SK-N-SH (cell line): ENCODE measurements at regions not wholly inside any gene's neighbourhood (a gene's known extent, or its start where the extent isn't known, plus 50 kb on each side); places are given as distances from the start of the nearest gene placed in this dataset.

Source experiments
- CTCF ChIA-PET: fragments of 300-600, 350-600 bp; formaldehyde crosslinking; extraction: SDS; loops from one replicate; lab custom pipeline; 2021; lab: Yijun Ruan, JAX
- POLR2A ChIA-PET: fragments of 350-600 bp; sonication (Branson Sonifier 250); formaldehyde crosslinking; extraction: SDS; loops from one replicate; lab custom pipeline; 2020; ENCODE audit warnings: antibody characterized with exemption, inconsistent platforms; lab: Yijun Ruan, JAX
- DNase-seq: peaks from one replicate; pipeline ENCODE4 v3.0.0; 2012
- H2AFZ ChIP-seq: fragments of 200-600 bp; sonication (generic); 2 replicates; pipeline ENCODE4 v1.8.1; 2016; ENCODE audit warnings: antibody characterized with exemption, mild to moderate bottlenecking, low read depth
- H3F3A ChIP-seq: fragments of 200-600 bp; sonication (generic); replicated peaks from 2 replicates; pipeline ENCODE3; 2016; ENCODE audit warnings: antibody characterized with exemption, mild to moderate bottlenecking; ENCODE audit not compliant: insufficient read depth
- H3K27ac ChIP-seq, 2 experiments: fragments of 200-500 bp in 1 of 2; fragments of 200-600 bp in 1 of 2; sonication (Bioruptor generic) in 1 of 2; sonication (generic), shearing (Covaris generic) in 1 of 2; 2 replicates each; pipeline versions ENCODE4 v1.5.1 to v1.6.1; 2014 to 2016; ENCODE audit warnings: low read depth in 2 of 2, inconsistent platforms in 1 of 2, low read length in 1 of 2, mild to moderate bottlenecking in 1 of 2, mixed read lengths in 1 of 2
- H3K27me3 ChIP-seq: fragments of 200-600 bp; sonication (generic), shearing (Covaris generic); 2 replicates; pipeline ENCODE4 v1.6.1; 2016; ENCODE audit warnings: mixed run types; ENCODE audit not compliant: insufficient read depth
- H3K36me3 ChIP-seq, 2 experiments: fragments of 200-500 bp in 1 of 2; fragments of 200-600 bp in 1 of 2; sonication (Bioruptor generic) in 1 of 2; sonication (generic) in 1 of 2; replicated peaks in 1 of 2; 2 replicates each; pipeline versions ENCODE3 to v1.5.1; 2014 to 2016; ENCODE audit warnings: low read length in 1 of 2, mild to moderate bottlenecking in 1 of 2; ENCODE audit not compliant: insufficient read depth in 2 of 2, control insufficient read depth in 1 of 2
- H3K4me1 ChIP-seq, 2 experiments: fragments of 200-500 bp in 1 of 2; fragments of 200-600 bp in 1 of 2; sonication (Bioruptor generic) in 1 of 2; sonication (generic), shearing (Covaris generic) in 1 of 2; 2 replicates each; pipeline versions ENCODE4 v1.5.1 to v1.6.1; 2014 to 2016; ENCODE audit warnings: low read depth in 1 of 2, low read length in 1 of 2, mixed run types in 1 of 2; ENCODE audit not compliant: insufficient read depth in 2 of 2, control insufficient read depth in 1 of 2
- H3K4me2 ChIP-seq: fragments of 200-600 bp; sonication (generic), shearing (Covaris generic); 2 replicates; pipeline ENCODE4 v1.6.1; 2017; ENCODE audit warnings: mixed run types
- H3K4me3 ChIP-seq, 2 experiments: fragments of 200-500 bp in 1 of 2; fragments of 200-600 bp in 1 of 2; sonication (Bioruptor generic) in 1 of 2; sonication (generic), shearing (Covaris generic) in 1 of 2; 2 replicates each; pipeline versions ENCODE4 v1.5.1 to v1.8.1; 2014 to 2016; ENCODE audit warnings: low read depth in 2 of 2, inconsistent platforms in 1 of 2, low read length in 1 of 2, mild to moderate bottlenecking in 1 of 2, mixed read lengths in 1 of 2, moderate library complexity in 1 of 2
- H3K79me2 ChIP-seq: fragments of 200-600 bp; sonication (generic); 2 replicates; pipeline ENCODE4 v1.8.1; 2017; ENCODE audit warnings: mild to moderate bottlenecking; ENCODE audit not compliant: insufficient read depth
- H3K9ac ChIP-seq: fragments of 200-600 bp; sonication (generic); 2 replicates; pipeline ENCODE4 v1.6.1; 2017; ENCODE audit warnings: mixed run types
- H3K9me2 ChIP-seq: fragments of 200-600 bp; sonication (generic); 2 replicates; pipeline ENCODE4 v1.6.1; 2017; ENCODE audit warnings: mixed run types
- H3K9me3 ChIP-seq: fragments of 200-600 bp; sonication (generic); 2 replicates; pipeline ENCODE4 v1.6.1; 2017; ENCODE audit warnings: mixed run types, mild to moderate bottlenecking, moderate library complexity
- H4K20me1 ChIP-seq: fragments of 200-600 bp; sonication (generic); 2 replicates; pipeline ENCODE4 v1.6.1; 2017; ENCODE audit warnings: mild to moderate bottlenecking, mixed run types; ENCODE audit not compliant: insufficient read depth
- ELF1 ChIP-seq: IDR thresholded peaks from 2 replicates; pipeline ENCODE4 v1.4.0; 2012
- EP300 ChIP-seq, 2 experiments: IDR thresholded peaks; 2 replicates each; pipeline versions ENCODE4 v1.4.0 to v1.6.1; 2012; ENCODE audit warnings: borderline replicate concordance in 1 of 2, low read depth in 1 of 2, low read length in 1 of 2
- FOSL2 ChIP-seq: IDR thresholded peaks from 2 replicates; pipeline ENCODE4 v1.4.0; 2012; ENCODE audit warnings: low read depth, mild to moderate bottlenecking, moderate library complexity, borderline replicate concordance
- FOXJ3 ChIP-seq: sonication (generic); formaldehyde crosslinking; IDR thresholded peaks from 2 replicates; pipeline ENCODE4 v1.5.1; 2020; ENCODE audit warnings: mild to moderate bottlenecking, missing genetic modification reagents
- GATA2 ChIP-seq: sonication (generic); formaldehyde crosslinking; IDR thresholded peaks from 2 replicates; pipeline ENCODE4 v1.5.0; 2020; ENCODE audit warnings: mild to moderate bottlenecking, missing genetic modification reagents
- IRF3 ChIP-seq: fragments of 150-350 bp; IDR thresholded peaks from 2 replicates; pipeline ENCODE4 v1.6.1; 2016; ENCODE audit warnings: mild to moderate bottlenecking, low read depth, low read length
- MEF2A ChIP-seq: IDR thresholded peaks from 2 replicates; pipeline ENCODE4 v1.4.0; 2012; ENCODE audit warnings: low read depth, borderline replicate concordance
- NRF1 ChIP-seq: IDR thresholded peaks from 2 replicates; pipeline ENCODE4 v1.6.1; 2012; ENCODE audit warnings: low read depth, mild to moderate bottlenecking, low read length
- PBX3 ChIP-seq: IDR thresholded peaks from 2 replicates; pipeline ENCODE4; 2012
- POLR2AphosphoS5 ChIP-seq: IDR thresholded peaks from 2 replicates; pipeline ENCODE4 v1.6.1; 2012; ENCODE audit warnings: low read depth, low read length
- RCOR1 ChIP-seq: fragments of 150-350 bp; IDR thresholded peaks from 2 replicates; pipeline ENCODE4 v1.6.1; 2017; ENCODE audit warnings: antibody characterized with exemption, low read length
- REST ChIP-seq: IDR thresholded peaks from 2 replicates; pipeline ENCODE4 v1.6.1; 2012; ENCODE audit warnings: mild to moderate bottlenecking, low read depth, low read length, moderate library complexity
- RFX5 ChIP-seq: IDR thresholded peaks from 2 replicates; pipeline ENCODE4 v1.6.1; 2012; ENCODE audit warnings: mild to moderate bottlenecking, improper control_type of control experiment, low read length
- RXRA ChIP-seq: IDR thresholded peaks from 2 replicates; pipeline ENCODE4 v1.4.0; 2012; ENCODE audit warnings: low read depth, mild to moderate bottlenecking, borderline replicate concordance
- SIN3A ChIP-seq: IDR thresholded peaks from 2 replicates; pipeline ENCODE4 v1.6.1; 2012; ENCODE audit warnings: low read depth, mild to moderate bottlenecking, low read length, moderate library complexity, borderline replicate concordance
- TCF12 ChIP-seq: IDR thresholded peaks from 2 replicates; pipeline ENCODE4 v1.4.0; 2012
- TEAD4 ChIP-seq: IDR thresholded peaks from 2 replicates; pipeline ENCODE4 v1.4.0; 2012; ENCODE audit warnings: mild to moderate bottlenecking, borderline replicate concordance; ENCODE audit not compliant: insufficient read depth
- USF2 ChIP-seq: fragments of 150-350 bp; IDR thresholded peaks from 2 replicates; pipeline ENCODE4 v1.6.1; 2017; ENCODE audit warnings: antibody characterized with exemption, low read length, low read depth, borderline replicate concordance
- YY1 ChIP-seq: IDR thresholded peaks from 2 replicates; pipeline ENCODE4 v1.4.0; 2012; ENCODE audit warnings: low read depth, mild to moderate bottlenecking
- ZBTB33 ChIP-seq: IDR thresholded peaks from 2 replicates; pipeline ENCODE4 v1.4.0; 2012; ENCODE audit warnings: low read depth, borderline replicate concordance
- WGBS: methylation state at CpG from one replicate; pipeline ENCODE4 v1.1.6; 2017; ENCODE audit warnings: low lambda C conversion rate; 5-methylcytosine and 5-hydroxymethylcytosine counted together

GRCh38 chr6:134719911-134720310 lies 230.0 kb downstream of the ALDH8A1 start:
- H3K4me2 ChIP-seq = peak overlapping the region; percentile 10; the same call in 1 of the 2 replicates
- TF ChIP-seq YY1 (no peak), FOXJ3 (CRISPR knock-in tag) (no peak), ELF1 (no peak), EP300 (IDR thresholded peaks at IDR 0.05; ENCODE audit: borderline replicate concordance in 1 of 2, low read depth in 1 of 2, low read length in 1 of 2) (no peak), PBX3 (no peak), SIN3A (no peak), TEAD4 (no peak), RCOR1 (no peak), MEF2A (no peak), IRF3 (no peak), REST (no peak), RXRA (no peak), USF2 (no peak), FOSL2 (no peak), NRF1 (no peak), GATA2 (CRISPR knock-in tag) (no peak), POLR2AphosphoS5 (no peak), ZBTB33 (no peak), RFX5 (no peak), TCF12 (no peak)
- no peaks in the 10 kb centered on the region for H3K27me3 ChIP-seq
- H2AFZ ChIP-seq = peak overlapping the region; percentile 94
- peaks cover 5% of the 10 kb centered on the region for H3F3A ChIP-seq
- no peaks in the 10 kb centered on the region for H4K20me1 ChIP-seq
- H3K36me3 ChIP-seq = no peaks in the 10 kb centered on the region
- no peaks in the 10 kb centered on the region for H3K79me2 ChIP-seq
- H3K9ac ChIP-seq = no peak overlapping the region; the same call in 1 of the 2 replicates
- POLR2A ChIA-PET = no interaction called here
- CTCF ChIA-PET = interaction anchor here (0.5 to 1.6 kb wide), 3 partner anchors 21 to 102 kb away, joined by 3 to 5 read pairs (median 3); no protein-coding TSS in a partner anchor
- H3K9me3 ChIP-seq = no peaks in the 10 kb centered on the region
- peak overlapping the region; percentile 68 to 98 for H3K27ac ChIP-seq
- peaks cover 33 to 39% of the 10 kb centered on the region in 2 experiments; a peak in 3 of 4 replicates for H3K4me1 ChIP-seq
- no peaks in the 10 kb centered on the region for H3K9me2 ChIP-seq
- H3K4me3 ChIP-seq = no peak overlapping the region
- WGBS = 62% methylated on average over 2 of the region's 2 CpGs
- DNase-seq = peak; percentile 19
